HG03159 (cell line): ENCODE measurements at regions not wholly inside any gene's neighbourhood (a gene's known extent, or its start where the extent isn't known, plus 50 kb on each side); places are given as distances from the start of the nearest gene placed in this dataset.

Experiments
- ATAC-seq: cut with Tn5 transposase; IDR thresholded peaks from one replicate; pipeline ENCODE4 v1.9.1; 2021; ENCODE audit warnings: mild to moderate bottlenecking, moderate library complexity; ENCODE audit not compliant: unreplicated experiment

- no peak for ATAC-seq
These were observed 362.6 kb upstream of the MGMT start for GRCh38 chr10:129104266-129105045.

- no peak for ATAC-seq
These were observed 361.8 kb upstream of the MGMT start for GRCh38 chr10:129105266-129105665.

- ATAC-seq = no peak
These were observed 360.7 kb upstream of the MGMT start for GRCh38 chr10:129106314-129106713.

DNA sequence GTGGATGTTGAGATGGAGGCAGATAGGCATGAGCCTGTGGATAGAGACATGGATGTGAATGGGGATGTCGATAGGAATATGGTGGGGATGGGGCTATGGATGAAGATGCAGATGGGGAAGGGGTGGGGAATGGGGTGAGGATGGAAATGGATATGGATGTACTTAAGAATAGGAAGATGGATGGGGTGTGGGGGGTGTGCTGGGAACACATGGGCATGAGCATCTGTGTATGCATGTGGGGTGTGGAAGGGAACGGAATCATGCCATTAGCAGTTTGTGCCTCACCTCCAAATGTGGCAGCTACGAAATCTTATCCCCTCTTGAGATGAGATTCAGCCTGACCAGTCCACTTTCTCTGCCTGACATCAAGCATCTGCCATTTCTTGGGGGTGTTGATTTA lies 359.5 kb upstream of the MGMT start:
- ATAC-seq = no peak

DNA sequence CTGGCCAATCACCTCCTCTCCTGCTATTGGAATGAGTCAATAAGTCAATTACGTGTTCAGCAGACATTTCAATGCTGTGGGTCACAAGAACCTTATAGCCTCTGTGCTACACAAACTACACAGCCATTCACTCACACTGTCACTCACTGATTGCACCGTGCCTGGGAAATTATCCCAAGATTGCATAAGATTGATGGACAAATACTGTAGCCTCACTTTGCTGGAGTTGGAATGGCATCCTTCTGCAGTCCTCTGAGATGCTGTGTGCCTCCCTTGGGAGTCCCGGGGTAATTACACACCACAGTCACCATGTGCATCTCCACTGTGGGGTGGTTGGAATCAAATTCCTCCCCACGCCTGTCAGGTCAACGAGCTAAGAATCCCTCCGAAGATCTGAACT lies 358.7 kb upstream of the MGMT start:
- no peak for ATAC-seq

GRCh38 chr10:129108994-129109393 lies 358.0 kb upstream of the MGMT start:
- ATAC-seq = no peak

DNA sequence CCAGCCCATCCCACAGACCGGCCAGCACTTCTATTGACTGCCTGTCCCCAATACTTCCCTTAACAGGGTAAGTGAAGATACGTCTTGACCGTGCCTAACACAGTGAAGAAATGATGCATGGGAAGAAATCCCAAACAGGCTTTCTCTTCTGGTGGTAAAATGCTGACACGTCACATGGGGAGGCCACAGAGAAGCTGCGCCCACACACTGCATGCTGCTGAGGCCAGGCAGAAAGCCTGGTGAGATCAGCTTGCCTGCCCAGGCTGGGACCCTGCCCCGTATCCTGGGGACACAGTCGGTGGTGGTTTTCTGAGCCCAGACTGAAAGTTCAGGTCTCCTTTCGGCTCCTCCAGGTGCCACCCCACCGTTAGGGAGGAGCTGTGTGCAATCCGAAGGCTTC lies 356.3 kb upstream of the MGMT start:
- ATAC-seq = no peak

DNA sequence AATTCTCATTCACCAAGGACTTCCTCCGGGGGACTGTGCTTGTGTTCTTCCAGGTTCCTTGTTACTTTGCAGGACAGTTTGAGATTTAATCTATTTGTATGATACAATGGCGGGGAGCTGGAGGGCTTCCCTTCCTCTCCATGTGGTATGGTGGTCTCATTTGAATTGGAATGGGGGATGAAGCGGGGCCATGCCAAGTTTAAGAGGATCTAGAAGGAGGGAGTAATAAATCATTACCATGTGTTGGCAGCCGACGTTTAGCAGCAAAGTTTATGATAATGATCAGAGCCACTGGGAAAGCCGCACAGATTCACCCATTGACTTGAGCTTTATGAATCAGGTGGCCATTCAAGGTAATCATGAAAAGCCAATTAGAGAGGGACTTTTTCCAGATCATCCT lies 355.1 kb upstream of the MGMT start:
- ATAC-seq = no peak

GRCh38 chr10:129114588-129114987 lies 352.5 kb upstream of the MGMT start:
- ATAC-seq = no peak

GRCh38 chr10:129116371-129116770 lies 350.7 kb upstream of the MGMT start:
- ATAC-seq = no peak

DNA sequence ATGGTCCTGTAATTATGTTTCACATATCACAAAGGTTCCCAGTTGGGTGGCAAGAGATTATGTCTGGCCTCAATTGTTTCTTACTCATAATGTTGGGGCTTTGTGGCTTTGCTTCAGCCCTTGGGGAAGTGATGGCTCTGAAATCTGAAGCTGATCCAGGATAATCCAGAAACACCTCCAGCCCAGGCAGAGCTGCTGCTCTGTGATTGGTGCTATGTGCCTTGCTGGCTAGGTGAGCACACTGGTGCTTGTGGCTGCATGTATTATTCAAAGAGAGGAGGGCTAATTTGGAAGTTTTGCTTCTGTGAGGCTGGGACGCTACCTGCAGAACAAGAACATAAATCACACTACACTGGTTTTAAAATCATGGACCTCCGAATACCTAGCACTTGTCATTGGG lies 346.6 kb upstream of the MGMT start:
- no peak for ATAC-seq

DNA sequence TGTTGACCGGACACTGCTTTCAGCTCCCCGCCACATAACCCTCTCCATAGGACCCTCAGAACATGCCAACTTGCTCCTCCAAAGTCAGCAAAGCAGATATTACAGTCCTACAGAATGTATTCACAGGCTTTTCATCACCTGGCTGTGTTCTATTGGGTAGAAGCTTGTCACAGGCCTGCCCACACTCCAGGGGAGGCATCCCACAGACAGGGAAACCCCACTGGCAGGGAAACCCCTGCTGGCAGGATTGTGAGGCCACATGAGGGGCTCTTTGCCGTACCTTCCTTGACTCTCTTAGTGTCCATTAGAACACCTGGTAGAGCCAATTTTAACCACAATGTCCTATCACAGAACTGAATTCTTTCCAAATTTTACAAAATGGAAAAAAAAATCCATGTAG lies 344.2 kb upstream of the MGMT start:
- no peak for ATAC-seq

- ATAC-seq = no peak
These were observed 343.6 kb upstream of the MGMT start for GRCh38 chr10:129123428-129123827.

- no peak for ATAC-seq
These were observed 340.1 kb upstream of the MGMT start for GRCh38 chr10:129126982-129127381.

DNA sequence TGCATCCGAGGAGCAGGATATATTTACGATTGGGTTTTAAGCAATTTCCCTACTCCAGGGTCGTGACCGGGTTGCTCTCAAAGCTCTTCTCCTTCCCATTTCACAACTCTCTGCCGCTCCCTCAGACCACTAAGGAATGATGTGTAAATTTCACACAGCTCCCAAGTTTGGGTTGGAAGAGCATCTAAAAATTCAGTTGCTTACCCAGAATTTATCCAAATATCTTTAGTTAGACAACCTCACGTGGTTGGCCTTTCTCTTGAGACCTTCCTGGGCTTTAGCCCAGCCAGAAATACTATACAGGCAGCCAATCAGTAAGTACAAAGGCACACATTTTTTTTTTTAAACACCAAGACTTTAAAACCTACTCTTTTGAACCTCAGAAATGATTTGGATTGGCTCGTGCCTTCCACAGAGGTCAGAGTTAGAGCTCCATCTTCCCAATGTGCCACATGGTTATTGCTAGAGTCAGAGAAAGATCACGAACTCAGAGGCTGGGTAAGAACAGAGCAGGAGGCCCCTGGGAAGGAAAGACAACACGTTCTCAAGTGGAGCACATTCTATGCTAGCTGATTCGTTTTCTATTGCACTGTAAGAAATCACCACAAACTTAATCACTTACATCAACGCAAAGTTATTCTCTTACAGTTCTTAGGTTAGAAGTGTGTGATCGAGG lies 335.4 kb upstream of the MGMT start:
- no peak for ATAC-seq

DNA sequence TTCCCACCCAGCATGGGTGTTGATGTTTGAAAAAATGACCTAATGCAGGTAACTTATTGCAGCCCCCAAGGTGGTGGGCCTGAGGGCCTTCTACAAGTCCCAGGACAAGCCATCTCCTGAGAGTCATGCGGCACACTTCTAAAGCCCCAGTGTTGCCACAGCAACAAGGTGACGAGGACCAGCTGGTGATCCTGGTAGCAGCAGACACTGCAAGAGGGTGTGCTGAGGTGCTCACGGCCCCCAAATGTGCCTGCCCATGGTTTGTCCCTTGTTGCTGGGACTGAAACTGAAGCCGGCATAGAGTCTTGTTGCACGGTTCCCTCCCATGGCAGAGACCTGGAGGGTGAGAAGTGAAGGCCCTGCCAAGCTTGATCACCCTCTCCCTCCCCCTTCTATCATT lies 333.2 kb upstream of the MGMT start:
- ATAC-seq = no peak

- ATAC-seq = no peak
These were observed 332.7 kb upstream of the MGMT start for GRCh38 chr10:129134371-129134770.

DNA sequence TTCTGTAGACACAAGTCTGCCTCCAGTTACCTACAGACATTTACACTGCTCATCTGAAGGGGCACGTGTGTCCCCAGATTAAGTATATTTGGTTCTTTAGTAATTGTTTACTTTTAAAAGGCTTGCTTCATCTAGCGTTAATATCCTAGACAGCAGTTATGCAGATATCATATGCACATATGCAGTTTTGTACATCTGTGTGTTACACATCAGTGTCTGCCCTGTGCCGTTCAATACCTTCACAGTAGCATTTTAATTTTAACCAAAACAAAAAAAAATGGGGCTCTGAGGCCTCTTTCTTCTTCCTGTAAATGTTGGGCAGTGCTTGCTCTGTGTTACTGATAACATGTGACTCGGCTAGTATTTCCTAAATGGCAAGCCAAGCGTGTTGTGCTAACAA lies 331.4 kb upstream of the MGMT start:
- no peak for ATAC-seq

DNA sequence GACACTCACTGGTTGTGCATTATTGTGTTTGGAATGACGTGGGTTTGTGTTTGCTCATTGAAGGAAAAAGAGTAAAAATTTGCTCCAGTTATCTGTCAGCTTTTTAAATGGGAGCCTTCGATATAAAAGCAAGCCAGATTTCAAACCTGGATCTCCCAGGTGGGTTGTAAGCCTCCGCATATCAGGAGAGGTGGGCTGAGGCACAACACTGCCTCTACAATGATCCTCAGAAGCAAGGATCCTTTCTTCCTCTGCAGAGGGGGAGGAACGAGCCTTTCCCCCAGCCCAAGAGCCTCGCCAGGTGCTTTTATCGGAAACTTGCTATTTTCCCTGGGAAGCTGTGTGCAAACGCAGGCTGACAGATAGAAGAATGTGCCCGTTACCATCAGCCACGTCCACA lies 331.0 kb upstream of the MGMT start:
- no peak for ATAC-seq

GRCh38 chr10:129136951-129137350 lies 330.1 kb upstream of the MGMT start:
- ATAC-seq = no peak

DNA sequence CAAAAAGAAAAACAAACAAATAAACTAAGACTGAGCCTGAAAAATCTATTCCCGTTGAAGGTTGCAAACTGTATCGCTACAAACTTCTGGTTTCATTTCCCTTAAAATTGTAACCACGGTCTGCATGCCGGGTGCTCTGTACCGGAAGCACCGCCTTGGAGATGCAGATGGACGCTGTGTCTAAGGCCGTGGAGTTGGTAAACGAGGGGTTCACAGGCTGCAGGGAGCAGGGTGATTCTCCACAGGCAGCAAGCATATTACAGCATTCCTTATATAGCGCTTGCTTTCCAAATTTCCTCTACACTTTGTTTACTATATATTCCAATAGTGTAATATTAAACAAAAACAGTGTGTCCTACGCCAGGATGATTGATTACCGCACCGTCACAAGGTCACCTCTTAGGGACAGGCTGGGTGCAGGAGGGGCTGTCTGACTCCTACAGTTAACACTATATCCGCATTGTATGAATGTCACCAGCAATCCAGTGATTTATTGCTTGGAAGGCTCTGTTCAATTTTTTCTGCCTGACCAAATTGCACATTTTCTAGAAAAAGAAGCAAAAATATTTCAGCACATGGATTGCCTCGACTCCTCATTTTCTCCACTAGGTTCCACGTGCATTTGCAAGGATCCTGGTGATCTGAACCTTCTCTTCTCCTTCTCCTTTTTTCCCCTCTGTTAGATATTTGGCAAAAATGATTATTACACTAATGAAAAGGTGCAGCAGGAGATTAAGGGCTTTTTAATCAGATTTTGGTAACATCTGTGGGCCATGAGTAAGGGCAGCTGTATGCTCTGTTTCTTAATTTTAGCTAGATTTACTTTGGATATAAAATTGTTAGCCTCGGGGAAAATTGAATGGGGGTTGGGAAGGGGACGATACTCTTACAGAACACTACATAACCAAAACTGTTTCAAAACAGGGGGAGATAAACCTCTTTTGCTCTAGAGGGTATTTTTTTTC lies 325.8 kb upstream of the MGMT start:
- ATAC-seq = no peak

- ATAC-seq = no peak
These were observed 315.8 kb upstream of the MGMT start for GRCh38 chr10:129151281-129151680.
